H9 (cell line): ENCODE measurements at regions not wholly inside any gene's neighbourhood (a gene's known extent, or its start where the extent isn't known, plus 50 kb on each side); places are given as distances from the start of the nearest gene placed in this dataset.

Experiments used
- DNase-seq: peaks from one replicate; pipeline ENCODE4 v3.0.0-alpha.2; 2017
- H2AFZ ChIP-seq: one replicate; pipeline ENCODE4 v1.6.1; 2013; ENCODE audit warnings: mild to moderate bottlenecking, low read length, control low read depth, moderate library complexity
- H2AK5ac ChIP-seq: 2 replicates; pipeline ENCODE4 v1.6.1; 2013; ENCODE audit warnings: low read length, control low read depth, mixed read lengths; ENCODE audit not compliant: insufficient read length
- H2BK120ac ChIP-seq: one replicate; pipeline ENCODE4 v1.6.1; 2013; ENCODE audit warnings: low read depth, mild to moderate bottlenecking, low read length, control low read depth, inconsistent platforms; ENCODE audit not compliant: poor library complexity, severe bottlenecking
- H2BK12ac ChIP-seq: 2 replicates; pipeline ENCODE4 v1.6.1; 2013; ENCODE audit warnings: low read length, control low read depth, mixed read lengths, low read depth; ENCODE audit not compliant: insufficient read length
- H2BK15ac ChIP-seq: 2 replicates; pipeline ENCODE4 v1.6.1; 2013; ENCODE audit warnings: low read depth, low read length, control low read depth
- H2BK20ac ChIP-seq: one replicate; pipeline ENCODE4 v1.6.1; 2013; ENCODE audit warnings: low read depth, mild to moderate bottlenecking, low read length, control low read depth, inconsistent platforms; ENCODE audit not compliant: poor library complexity, severe bottlenecking
- H2BK5ac ChIP-seq: 2 replicates; pipeline ENCODE4 v1.6.1; 2013; ENCODE audit warnings: low read length, control low read depth, mixed read lengths; ENCODE audit not compliant: insufficient read length
- H3K14ac ChIP-seq: 2 replicates; pipeline ENCODE4 v1.6.1; 2013; ENCODE audit warnings: low read length, control low read depth; ENCODE audit not compliant: insufficient read depth
- H3K18ac ChIP-seq: 2 replicates; pipeline ENCODE4 v1.6.1; 2013; ENCODE audit warnings: low read depth, mild to moderate bottlenecking, mixed read lengths, low read length, control low read depth; ENCODE audit not compliant: insufficient read length
- H3K23ac ChIP-seq: 2 replicates; pipeline ENCODE4 v1.6.1; 2013; ENCODE audit warnings: low read length, control low read depth, mixed read lengths, low read depth; ENCODE audit not compliant: insufficient read length
- H3K23me2 ChIP-seq: 2 replicates; pipeline ENCODE4 v1.6.1; 2013; ENCODE audit warnings: low read depth, mild to moderate bottlenecking, mixed read lengths, low read length, control low read depth; ENCODE audit not compliant: insufficient read length, poor library complexity, severe bottlenecking
- H3K27ac ChIP-seq: 2 replicates; pipeline ENCODE4 v1.5.1; 2013; ENCODE audit warnings: low read length, control low read depth, mixed read lengths, low read depth; ENCODE audit not compliant: insufficient read length
- H3K27me3 ChIP-seq: 2 replicates; pipeline ENCODE4 v1.6.1; 2013; ENCODE audit warnings: low read length, control low read depth, inconsistent platforms; ENCODE audit not compliant: insufficient read depth
- H3K4ac ChIP-seq: 2 replicates; pipeline ENCODE4 v1.6.1; 2013; ENCODE audit warnings: low read depth, mild to moderate bottlenecking, control low read depth, inconsistent platforms, low read length, moderate library complexity
- H3K4me1 ChIP-seq: 2 replicates; pipeline ENCODE4 v1.6.1; 2013; ENCODE audit warnings: low read length, control low read depth, inconsistent platforms; ENCODE audit not compliant: insufficient read depth
- H3K4me2 ChIP-seq: 2 replicates; pipeline ENCODE4 v1.6.1; 2013; ENCODE audit warnings: low read length, control low read depth, mixed read lengths; ENCODE audit not compliant: insufficient read length, insufficient read depth
- H3K56ac ChIP-seq: 2 replicates; pipeline ENCODE4 v1.6.1; 2013; ENCODE audit warnings: low read depth, mild to moderate bottlenecking, mixed read lengths, low read length, control low read depth; ENCODE audit not compliant: insufficient read length
- H3K79me1 ChIP-seq: 2 replicates; pipeline ENCODE4 v1.6.1; 2013; ENCODE audit warnings: low read depth, mild to moderate bottlenecking, moderate library complexity, low read length, control low read depth, inconsistent platforms; ENCODE audit not compliant: insufficient read depth, poor library complexity, severe bottlenecking
- H3K79me2 ChIP-seq: 2 replicates; pipeline ENCODE4 v1.6.1; 2013; ENCODE audit warnings: low read length, control low read depth, inconsistent platforms; ENCODE audit not compliant: insufficient read depth
- H3K9ac ChIP-seq: 2 replicates; pipeline ENCODE4 v1.6.1; 2013; ENCODE audit warnings: low read length, control low read depth, mixed read lengths; ENCODE audit not compliant: insufficient read length; ENCODE audit errors: extremely low read depth
- H3K9me3 ChIP-seq: one replicate; pipeline ENCODE4 v1.6.1; 2013; ENCODE audit warnings: low read depth, low read length, inconsistent platforms; ENCODE audit not compliant: control insufficient read depth
- H3T11ph ChIP-seq: one replicate; pipeline ENCODE4 v1.6.1; 2013; ENCODE audit warnings: mild to moderate bottlenecking, low read length, control low read depth, inconsistent platforms
- H4K20me1 ChIP-seq: one replicate; pipeline ENCODE4 v1.6.1; 2013; ENCODE audit not compliant: control insufficient read depth, insufficient read length, insufficient read depth
- H4K5ac ChIP-seq: 2 replicates; pipeline ENCODE4 v1.6.1; 2013; ENCODE audit warnings: low read depth, mild to moderate bottlenecking, mixed read lengths, low read length, control low read depth; ENCODE audit not compliant: insufficient read length
- H4K8ac ChIP-seq: replicated peaks from 2 replicates; pipeline ENCODE4 v1.6.1; 2013; ENCODE audit warnings: low read length, control low read depth, mixed read lengths, low read depth; ENCODE audit not compliant: insufficient read length
- H4K91ac ChIP-seq: 2 replicates; pipeline ENCODE4 v1.6.1; 2013; ENCODE audit warnings: low read depth, mild to moderate bottlenecking, moderate library complexity, mixed read lengths, low read length, control low read depth; ENCODE audit not compliant: insufficient read length
- H3K27ac Mint-ChIP-seq, 3 experiments: 2 replicates in 2 of 3; 3 replicates in 1 of 3; pipeline ENCODE4 v1.8.0; 2020 to 2021; ENCODE audit warnings: mixed read lengths in 3 of 3, mild to moderate bottlenecking in 1 of 3, moderate library complexity in 1 of 3
- H3K27me3 Mint-ChIP-seq: 2 replicates; pipeline ENCODE4 v1.8.0; 2021; ENCODE audit warnings: low read depth, mild to moderate bottlenecking, moderate library complexity, mixed read lengths
- H3K36me3 Mint-ChIP-seq, 3 experiments: 2 replicates in 2 of 3; 3 replicates in 1 of 3; pipeline ENCODE4 v1.8.0; 2020 to 2021; ENCODE audit warnings: low read depth in 3 of 3, mixed read lengths in 3 of 3; ENCODE audit not compliant: insufficient read depth in 1 of 3
- H3K4me1 Mint-ChIP-seq, 2 experiments: 2 replicates each; pipeline ENCODE4 v1.8.0; 2020; ENCODE audit warnings: mixed read lengths in 2 of 2
- H3K4me3 Mint-ChIP-seq, 2 experiments: 2 replicates in 1 of 2; 3 replicates in 1 of 2; pipeline ENCODE4 v1.8.0; 2020 to 2021; ENCODE audit warnings: mild to moderate bottlenecking in 2 of 2, mixed read lengths in 2 of 2, moderate library complexity in 1 of 2
- H3K9me3 Mint-ChIP-seq, 2 experiments: 2 replicates in 1 of 2; 3 replicates in 1 of 2; pipeline ENCODE4 v1.8.0; 2020; ENCODE audit warnings: mild to moderate bottlenecking in 2 of 2, mixed read lengths in 2 of 2, moderate library complexity in 1 of 2
- WGBS: extraction: QIAGEN DNeasy Blood & Tissue Kit; methylation state at CpG from one replicate; pipeline ENCODE4 v1.1.7; 2013; ENCODE audit warnings: missing lambda C conversion rate, low lambda C conversion rate, mixed read lengths; ENCODE audit not compliant: insufficient read length; ENCODE audit errors: extremely low coverage; 5-methylcytosine and 5-hydroxymethylcytosine counted together
- TF ChIP-seq, protein P1 (sequence below): fragments of 200-600 bp; sonication (generic); conservative IDR thresholded peaks from 3 replicates; pipeline ENCODE4 v1.8.0; 2021; ENCODE audit warnings: antibody characterized with exemption, mild to moderate bottlenecking

DNA sequence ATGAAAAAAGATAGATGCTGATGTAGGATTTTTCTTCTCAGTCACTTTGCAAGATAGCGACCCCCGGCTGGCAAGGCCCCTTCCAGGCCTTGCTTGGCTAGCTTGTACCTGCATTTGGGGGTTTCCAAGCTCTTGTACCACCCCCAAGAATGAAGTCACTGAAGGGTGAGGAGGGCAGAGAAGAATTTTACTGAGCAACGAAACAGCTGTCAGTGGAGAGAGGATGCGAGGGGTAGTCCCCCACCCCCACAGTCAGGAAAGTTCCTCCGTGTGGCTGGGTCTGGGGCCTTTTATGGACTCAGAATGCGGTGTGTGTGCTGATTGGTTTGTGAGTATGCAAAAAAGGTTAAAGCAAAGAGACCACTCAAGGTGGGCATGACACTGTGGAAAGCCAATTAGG, 382.0 kb downstream of the GPD2 start:
- Histone ChIP-seq H3K9me3 (no peaks in the 10 kb centered on the region), H3K18ac (no peak overlapping the region), H3K27me3 (no peaks in the 10 kb centered on the region), H3K56ac (no peak overlapping the region), H4K5ac (no peak overlapping the region), H3K79me1 (no peaks in the 10 kb centered on the region), H3K79me2 (no peaks in the 10 kb centered on the region), H4K8ac (no peak overlapping the region), H2BK120ac (no peak overlapping the region), H4K20me1 (no peaks in the 10 kb centered on the region), H2AK5ac (no peak overlapping the region), H2BK20ac (no peak overlapping the region), H2BK15ac (no peak overlapping the region), H3K4me2 (no peak overlapping the region), H3K4ac (no peak overlapping the region), H2AFZ (no peak overlapping the region), H3K14ac (no peak overlapping the region), H4K91ac (no peak overlapping the region), H3K4me1 (no peaks in the 10 kb centered on the region), H3T11ph (no peak overlapping the region), H2BK12ac (no peak overlapping the region), H3K27ac (no peak overlapping the region), H3K23ac (no peak overlapping the region), H3K9ac (no peak overlapping the region), H2BK5ac (no peak overlapping the region), H3K23me2 (no peaks in the 10 kb centered on the region)
- H3K4me1 Mint-ChIP-seq = peaks cover 4 to 7% of the 10 kb centered on the region in 2 experiments
- no peak for DNase-seq
- TF ChIP-seq, protein P1, sequence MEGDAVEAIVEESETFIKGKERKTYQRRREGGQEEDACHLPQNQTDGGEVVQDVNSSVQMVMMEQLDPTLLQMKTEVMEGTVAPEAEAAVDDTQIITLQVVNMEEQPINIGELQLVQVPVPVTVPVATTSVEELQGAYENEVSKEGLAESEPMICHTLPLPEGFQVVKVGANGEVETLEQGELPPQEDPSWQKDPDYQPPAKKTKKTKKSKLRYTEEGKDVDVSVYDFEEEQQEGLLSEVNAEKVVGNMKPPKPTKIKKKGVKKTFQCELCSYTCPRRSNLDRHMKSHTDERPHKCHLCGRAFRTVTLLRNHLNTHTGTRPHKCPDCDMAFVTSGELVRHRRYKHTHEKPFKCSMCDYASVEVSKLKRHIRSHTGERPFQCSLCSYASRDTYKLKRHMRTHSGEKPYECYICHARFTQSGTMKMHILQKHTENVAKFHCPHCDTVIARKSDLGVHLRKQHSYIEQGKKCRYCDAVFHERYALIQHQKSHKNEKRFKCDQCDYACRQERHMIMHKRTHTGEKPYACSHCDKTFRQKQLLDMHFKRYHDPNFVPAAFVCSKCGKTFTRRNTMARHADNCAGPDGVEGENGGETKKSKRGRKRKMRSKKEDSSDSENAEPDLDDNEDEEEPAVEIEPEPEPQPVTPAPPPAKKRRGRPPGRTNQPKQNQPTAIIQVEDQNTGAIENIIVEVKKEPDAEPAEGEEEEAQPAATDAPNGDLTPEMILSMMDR = no peak
- no peaks in the 10 kb centered on the region for H3K27me3 Mint-ChIP-seq
- H3K27ac Mint-ChIP-seq = no peak overlapping the region; a peak in 1 of 7 replicates
- WGBS = no CpG with 5 or more reads among the region's 6 CpGs
- no peaks in the 10 kb centered on the region; a peak in 1 of 7 replicates for H3K36me3 Mint-ChIP-seq
- no peak overlapping the region for H3K4me3 Mint-ChIP-seq
- H3K9me3 Mint-ChIP-seq = no peaks in the 10 kb centered on the region
